ENCODE measurements at regions not wholly inside any gene's neighbourhood (a gene's known extent, or its start where the extent isn't known, plus 50 kb on each side); places are given as distances from the start of the nearest gene placed in this dataset.
A peak's percentile ranks its signal among the peaks of the same experiment; 100 is the strongest.

- Histone ChIP-seq H3K9me3 (peaks cover 0 to 26% (median 21%) of the 10 kb centered on the region in 4 donors), H3K27me3 (no peaks in the 10 kb centered on the region), H3K4me3 (no peak overlapping the region), H3K4me1 (no peaks in the 10 kb centered on the region), H3K27ac (replicated peaks in 1 of 4) (no peak overlapping the region), H3K36me3 (no peaks in the 10 kb centered on the region)
- WGBS: 91% methylated on average over 1 of the region's 1 CpG
- DNase-seq (ENCODE audit: extremely low spot score): no peak
- TF ChIP-seq POLR2A (IDR thresholded peaks at IDR 0.05; ENCODE audit: low read depth) (no peak), EP300 (IDR thresholded peaks at IDR 0.05) (no peak), POLR2AphosphoS5 (IDR thresholded peaks at IDR 0.05) (no peak), CTCF (IDR thresholded peaks at IDR 0.05) (no peak)
- intact Hi-C loops (cut with DNase I): no loop called here
Observed at GRCh38 chr1:209503196-209503595, 80.3 kb upstream of the CAMK1G start.

- Histone ChIP-seq H3K4me3 (no peak overlapping the region), H3K4me1 (no peaks in the 10 kb centered on the region), H3K36me3 (no peaks in the 10 kb centered on the region), H3K9me3 (peaks cover 0 to 25% (median 19%) of the 10 kb centered on the region in 4 donors), H3K27ac (replicated peaks in 1 of 4) (no peak overlapping the region), H3K27me3 (no peaks in the 10 kb centered on the region)
- peak; percentile 37 for DNase-seq (ENCODE audit: extremely low spot score)
- intact Hi-C loops (cut with DNase I): no loop called here
- WGBS: 79% methylated on average over 1 of the region's 1 CpG
- TF ChIP-seq POLR2AphosphoS5 (IDR thresholded peaks at IDR 0.05) (no peak), POLR2A (IDR thresholded peaks at IDR 0.05; ENCODE audit: low read depth) (no peak), EP300 (IDR thresholded peaks at IDR 0.05) (no peak), CTCF (IDR thresholded peaks at IDR 0.05) (no peak)
Observed at GRCh38 chr1:209504571-209504970, 78.9 kb upstream of the CAMK1G start.

- Histone ChIP-seq H3K4me3 (no peak overlapping the region), H3K9me3 (peaks cover 0 to 21% (median 18%) of the 10 kb centered on the region in 4 donors), H3K36me3 (no peaks in the 10 kb centered on the region), H3K27ac (replicated peaks in 1 of 4) (no peak overlapping the region), H3K27me3 (no peaks in the 10 kb centered on the region), H3K4me1 (no peaks in the 10 kb centered on the region)
- 100% methylated on average over 1 of the region's 1 CpG for WGBS
- TF ChIP-seq POLR2AphosphoS5 (IDR thresholded peaks at IDR 0.05): no peak
- TF ChIP-seq EP300 (IDR thresholded peaks at IDR 0.05): no peak
- no peak for TF ChIP-seq POLR2A (IDR thresholded peaks at IDR 0.05; ENCODE audit: low read depth)
- TF ChIP-seq CTCF (IDR thresholded peaks at IDR 0.05): no peak
- peak; percentile 64 for DNase-seq (ENCODE audit: extremely low spot score)
- intact Hi-C loops (cut with DNase I): no loop called here
Observed at GRCh38 chr1:209505044-209505443, 78.5 kb upstream of the CAMK1G start.

- Histone ChIP-seq H3K4me3 (no peak overlapping the region), H3K9me3 (peaks cover 0 to 14% (median 10%) of the 10 kb centered on the region in 4 donors), H3K27me3 (no peaks in the 10 kb centered on the region), H3K4me1 (no peaks in the 10 kb centered on the region), H3K36me3 (no peaks in the 10 kb centered on the region), H3K27ac (replicated peaks in 1 of 4) (no peak overlapping the region)
- intact Hi-C loops (cut with DNase I): no loop called here
- DNase-seq (ENCODE audit: extremely low spot score): peak; percentile 78
- no peak for TF ChIP-seq POLR2AphosphoS5 (IDR thresholded peaks at IDR 0.05)
- no peak for TF ChIP-seq POLR2A (IDR thresholded peaks at IDR 0.05; ENCODE audit: low read depth)
- TF ChIP-seq EP300 (IDR thresholded peaks at IDR 0.05): no peak
- no peak for TF ChIP-seq CTCF (IDR thresholded peaks at IDR 0.05)
- WGBS: 78% methylated on average over 3 of the region's 3 CpGs
Observed at GRCh38 chr1:209506101-209506500, 77.4 kb upstream of the CAMK1G start.

- Histone ChIP-seq H3K27ac (replicated peaks in 1 of 4) (no peak overlapping the region), H3K4me1 (no peaks in the 10 kb centered on the region), H3K4me3 (no peak overlapping the region), H3K27me3 (peaks cover 0 to under 1% (median 0%) of the 10 kb centered on the region in 4 donors), H3K9me3 (no peaks in the 10 kb centered on the region), H3K36me3 (no peaks in the 10 kb centered on the region)
- 91% methylated on average over 5 of the region's 5 CpGs for WGBS
- peak; percentile 14 for DNase-seq (ENCODE audit: extremely low spot score)
- intact Hi-C loops (cut with DNase I): no loop called here
- no peak for TF ChIP-seq CTCF (IDR thresholded peaks at IDR 0.05)
- TF ChIP-seq POLR2A (IDR thresholded peaks at IDR 0.05; ENCODE audit: low read depth): no peak
- TF ChIP-seq POLR2AphosphoS5 (IDR thresholded peaks at IDR 0.05): no peak
- TF ChIP-seq EP300 (IDR thresholded peaks at IDR 0.05): no peak
Observed at GRCh38 chr1:209509039-209509438, 74.5 kb upstream of the CAMK1G start.
